ENCODE measurements at regions not wholly inside any gene's neighbourhood (a gene's known extent, or its start where the extent isn't known, plus 50 kb on each side); places are given as distances from the start of the nearest gene placed in this dataset.

DNA sequence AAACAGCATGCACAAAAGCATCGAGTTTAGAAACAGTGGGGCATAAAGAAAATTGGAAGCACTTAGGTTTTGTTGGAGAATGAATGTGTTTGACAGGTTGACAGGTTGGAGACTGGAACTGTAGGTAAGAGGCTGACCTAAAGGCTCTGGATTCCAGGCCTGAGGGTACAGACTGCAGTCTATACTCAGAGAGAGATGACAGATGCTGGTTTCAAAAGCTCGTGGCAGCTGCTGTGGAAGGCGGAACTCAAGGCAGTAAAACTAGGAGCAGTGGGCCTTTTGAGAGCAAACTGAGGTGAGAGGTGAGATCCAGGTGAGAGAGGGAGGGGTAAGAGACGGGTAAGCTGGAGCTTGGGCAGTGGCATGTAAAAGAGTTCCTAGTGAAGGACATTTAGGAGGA lies 415.2 kb downstream of the TRIML1 start:
- no peak for DNase-seq (ENCODE audit: low spot score)

DNA sequence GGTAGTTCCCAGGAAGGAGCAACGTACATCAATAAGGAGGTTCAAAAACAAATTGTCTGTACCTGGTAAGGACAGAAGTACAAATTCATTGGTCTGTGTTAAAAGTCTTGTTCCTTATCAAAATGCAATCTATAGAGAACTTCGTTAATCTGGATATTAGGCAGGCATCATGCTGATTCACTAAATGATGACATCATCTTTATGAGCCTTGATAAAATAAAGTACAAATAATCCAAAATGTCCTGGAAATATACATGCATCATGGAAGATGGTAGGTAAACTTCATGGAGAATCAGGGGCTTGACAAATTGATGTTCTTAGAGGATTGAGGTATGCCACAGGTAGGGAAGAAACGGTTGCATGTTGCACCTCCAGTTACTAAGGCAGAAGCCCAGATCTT lies 433.9 kb downstream of the TRIML1 start:
- no peak for DNase-seq (ENCODE audit: low spot score)

DNA sequence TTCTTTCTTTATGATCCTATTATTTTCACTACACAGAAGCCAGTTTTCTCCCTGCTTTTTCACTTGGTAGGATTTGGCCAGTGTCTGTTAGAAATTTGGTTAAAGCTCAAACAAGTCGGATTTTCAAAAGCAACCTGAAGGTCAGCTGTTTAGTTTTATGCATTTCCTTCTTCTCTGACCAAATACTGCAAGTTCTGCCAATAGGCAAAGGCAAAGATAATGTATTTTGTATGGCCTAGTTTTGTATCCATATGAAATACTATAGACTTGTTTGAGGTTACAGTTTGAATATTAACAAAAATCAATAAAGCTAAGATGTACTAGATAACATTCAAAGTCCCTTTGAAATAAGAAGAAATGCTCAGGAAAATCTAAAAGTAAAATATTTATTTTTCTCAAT lies 439.4 kb downstream of the TRIML1 start:
- DNase-seq (ENCODE audit: low spot score), result no peak

DNA sequence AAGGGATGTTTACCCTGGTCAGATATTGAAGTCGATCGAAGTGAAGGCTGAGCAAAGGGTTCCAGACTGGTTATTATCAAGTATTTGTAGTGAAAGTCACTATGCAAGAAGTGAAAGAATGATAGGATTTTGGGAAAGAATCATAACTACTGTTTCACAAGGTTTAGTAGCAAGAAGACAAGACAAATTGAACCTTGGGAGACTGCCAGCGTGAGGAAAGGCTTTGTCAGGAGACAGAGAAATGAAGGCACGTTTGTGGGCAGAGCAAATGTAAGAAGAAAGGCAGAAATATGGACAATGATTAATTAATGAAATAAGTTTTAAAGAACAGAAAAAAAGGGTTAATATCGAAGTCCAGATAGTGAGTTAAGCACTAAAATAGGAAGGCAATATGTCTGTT lies 456.8 kb downstream of the TRIML1 start:
- no peak for DNase-seq (ENCODE audit: low spot score)

DNA sequence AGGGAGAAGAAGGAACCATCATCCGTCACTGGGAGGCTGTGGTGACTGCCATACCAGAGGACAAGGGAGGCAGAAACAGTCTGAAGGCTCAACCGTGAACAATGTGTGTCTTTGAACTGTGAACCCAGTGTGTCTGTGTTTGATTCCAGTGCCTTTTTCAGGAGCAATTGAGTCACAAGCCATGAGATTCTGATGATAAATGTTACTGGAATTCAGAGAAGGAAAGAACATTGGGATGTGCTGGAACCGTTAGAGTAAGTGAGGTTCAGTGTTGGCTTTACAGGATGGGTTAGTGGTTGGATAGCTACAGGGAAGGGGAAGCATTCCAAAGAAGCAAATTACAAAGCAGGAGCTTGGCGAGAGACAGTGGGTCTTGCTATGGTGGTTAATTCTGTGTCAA lies 464.4 kb downstream of the TRIML1 start:
- no peak for DNase-seq (ENCODE audit: low spot score)

DNA sequence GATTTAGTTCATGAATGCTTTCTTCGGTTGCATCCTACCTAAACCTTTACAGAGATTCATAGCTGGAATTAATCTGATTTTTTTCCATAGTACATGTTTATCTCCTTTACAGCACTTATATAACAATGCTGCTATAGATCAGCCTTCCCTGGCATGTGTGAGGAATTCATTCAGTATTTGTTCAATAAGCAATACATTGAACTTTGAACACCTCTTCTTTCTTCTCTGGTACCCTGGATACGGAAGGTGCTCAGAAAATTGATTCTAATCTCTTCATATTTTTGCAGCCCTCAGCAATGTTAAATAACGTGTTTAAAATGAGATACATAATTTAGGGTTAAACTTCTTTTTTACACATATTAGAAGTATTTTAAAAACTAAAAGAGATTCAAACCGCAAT lies 467.4 kb downstream of the TRIML1 start:
- DNase-seq (ENCODE audit: low spot score), result no peak

DNA sequence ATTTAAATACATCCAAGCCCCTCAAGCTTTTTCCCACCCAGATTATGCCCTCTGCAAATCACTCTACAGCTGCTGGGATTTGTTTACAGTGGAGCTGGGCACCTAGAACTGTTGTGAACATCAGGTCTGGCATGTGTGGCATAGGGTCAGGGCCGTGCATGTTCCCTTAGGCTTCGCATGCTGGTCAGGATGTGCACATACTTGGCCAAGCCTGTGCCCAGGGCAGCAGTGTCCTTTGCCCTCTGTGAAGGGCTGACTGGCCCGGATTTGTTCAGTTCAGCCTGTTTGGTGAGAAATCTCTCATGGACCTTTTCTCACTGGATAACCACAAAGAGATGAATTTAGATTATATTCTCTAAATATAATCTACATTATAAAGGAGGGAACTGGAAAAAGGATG lies 471.9 kb downstream of the TRIML1 start:
- DNase-seq (ENCODE audit: low spot score), result no peak

DNA sequence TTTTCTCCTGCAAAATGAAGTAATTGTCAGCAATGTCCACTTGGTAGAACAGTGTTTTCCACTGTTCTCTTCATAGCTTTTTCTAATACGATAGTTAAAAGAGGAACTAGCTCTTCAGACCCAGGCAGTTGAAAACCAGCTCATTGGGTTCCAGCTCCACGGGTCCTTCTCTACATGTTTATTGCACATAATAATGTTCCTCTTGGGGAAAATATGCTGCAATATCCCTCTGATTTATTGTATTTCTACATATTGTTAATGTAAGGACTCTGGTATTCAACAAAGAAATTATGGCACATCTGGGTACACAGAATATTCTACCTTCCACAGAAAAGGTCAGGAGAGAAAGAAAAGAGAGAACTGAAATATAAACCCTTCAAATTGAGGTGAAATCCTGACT lies 473.4 kb downstream of the TRIML1 start:
- DNase-seq (ENCODE audit: low spot score), result no peak

DNA sequence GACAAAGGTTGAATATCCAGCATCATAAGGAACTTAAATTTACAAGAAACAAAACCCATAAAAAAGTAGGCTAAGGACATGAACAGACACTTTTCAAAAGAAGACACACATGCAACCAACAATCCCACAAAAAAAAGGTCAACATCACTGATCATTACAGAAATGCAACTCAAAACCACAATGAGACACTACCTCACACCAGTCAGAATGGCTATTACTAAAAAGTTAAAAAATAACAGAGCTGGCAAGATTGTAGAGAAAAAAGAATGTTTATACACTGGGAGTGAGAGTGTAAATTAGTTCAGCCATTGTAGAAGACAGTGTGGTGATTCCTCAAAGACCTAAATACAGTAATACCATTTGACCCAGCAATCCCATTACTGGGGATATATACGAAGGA lies 474.7 kb downstream of the TRIML1 start:
- no peak for DNase-seq (ENCODE audit: low spot score)

DNA sequence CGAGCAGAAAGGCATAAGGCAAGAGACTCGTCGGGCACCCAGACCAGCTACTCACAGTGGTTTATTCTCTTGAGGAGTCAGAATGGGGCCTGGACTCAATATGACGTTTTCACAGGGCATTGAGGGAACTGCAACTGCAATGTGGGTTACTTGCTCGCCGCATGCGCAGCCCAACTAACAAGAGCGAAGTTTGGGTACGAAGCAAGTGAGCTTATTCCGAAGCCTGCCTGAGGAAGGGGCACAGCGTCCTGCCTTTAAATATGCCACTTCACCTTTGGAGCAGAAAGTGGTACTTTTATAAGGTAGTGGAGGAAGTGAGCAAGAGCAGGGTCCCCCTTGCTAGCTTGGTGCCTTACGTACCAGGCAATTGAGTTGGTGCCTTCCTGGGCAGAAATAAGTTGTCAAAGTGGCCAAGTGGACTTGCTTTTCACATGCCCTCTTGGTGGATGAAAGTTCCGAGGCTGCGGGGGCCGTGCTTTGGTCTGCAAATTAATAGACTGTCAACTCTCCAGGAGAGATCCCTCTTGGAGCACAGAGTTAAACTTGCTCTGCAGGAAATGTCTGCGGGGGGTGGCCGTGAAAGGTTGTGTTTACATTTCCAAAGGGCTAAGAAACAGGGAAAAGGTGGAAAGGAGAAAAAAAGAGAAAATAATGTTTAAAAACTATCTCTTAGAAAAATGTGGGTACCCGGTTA lies 480.4 kb downstream of the TRIML1 start:
- DNase-seq (ENCODE audit: low spot score), result no peak

DNA sequence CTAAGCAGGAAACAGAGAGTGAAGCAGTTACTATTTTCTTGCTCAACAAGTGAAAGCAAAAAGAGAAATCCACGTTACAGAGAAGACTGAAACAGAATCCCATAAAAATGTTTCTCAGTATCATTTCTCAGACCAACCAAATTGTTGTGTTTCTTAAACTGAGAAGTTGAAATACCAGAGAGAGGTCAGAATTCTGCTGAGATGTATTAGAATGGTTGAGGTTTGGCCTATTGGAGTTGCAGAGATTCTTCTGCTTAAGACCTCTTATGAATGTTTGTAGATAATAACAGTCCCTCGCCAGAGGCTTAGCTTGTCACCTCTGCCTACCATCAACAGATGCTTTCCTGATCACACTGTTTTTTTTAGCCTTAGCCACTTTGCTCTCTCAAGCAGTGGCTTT lies 481.4 kb downstream of the TRIML1 start:
- no peak for DNase-seq (ENCODE audit: low spot score)

DNA sequence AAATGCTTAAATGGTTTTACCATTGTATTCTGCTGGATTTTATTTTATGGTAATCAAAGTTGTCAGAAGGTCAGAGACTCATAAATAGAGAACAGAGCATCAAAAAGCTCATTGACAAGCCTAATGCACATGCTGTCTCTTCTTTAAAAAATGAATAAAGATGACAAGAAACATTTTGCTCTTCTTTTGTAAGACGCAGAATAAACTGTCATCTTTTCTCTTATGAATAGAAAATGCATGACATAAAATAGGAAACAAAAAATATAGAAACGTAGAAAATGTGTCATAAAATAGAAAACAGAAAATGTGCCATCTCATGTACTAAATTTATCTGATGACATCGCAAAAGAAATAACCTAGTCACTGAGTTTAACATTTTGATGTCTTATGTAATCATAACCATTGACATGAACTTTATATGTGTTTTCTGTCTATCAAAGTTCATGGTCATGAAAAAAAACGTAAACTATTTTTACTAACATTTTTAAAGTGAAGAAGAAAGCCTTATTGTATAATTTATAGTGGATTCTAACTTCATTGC lies 484.1 kb downstream of the TRIML1 start:
- DNase-seq (ENCODE audit: low spot score), result no peak

DNA sequence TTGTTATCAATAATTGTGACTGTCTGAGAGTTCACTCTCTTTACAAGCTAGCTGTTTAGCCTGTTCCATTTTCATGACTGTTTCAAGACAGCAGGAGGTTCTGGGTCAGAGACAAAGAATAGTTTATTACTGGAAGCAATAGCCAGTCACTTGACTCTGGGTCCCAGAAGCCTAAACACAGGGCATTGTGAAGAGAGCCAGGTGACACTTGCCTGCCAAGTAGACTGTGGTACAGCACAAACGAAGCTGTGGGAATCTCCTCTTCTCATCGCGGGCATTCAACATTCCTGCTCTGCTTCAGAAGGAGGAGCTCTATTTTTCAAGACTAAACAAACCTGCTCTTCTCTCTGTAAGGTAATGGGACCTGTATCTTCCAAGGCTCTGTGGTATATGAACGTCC lies 485.1 kb downstream of the TRIML1 start:
- DNase-seq (ENCODE audit: low spot score), result no peak

DNA sequence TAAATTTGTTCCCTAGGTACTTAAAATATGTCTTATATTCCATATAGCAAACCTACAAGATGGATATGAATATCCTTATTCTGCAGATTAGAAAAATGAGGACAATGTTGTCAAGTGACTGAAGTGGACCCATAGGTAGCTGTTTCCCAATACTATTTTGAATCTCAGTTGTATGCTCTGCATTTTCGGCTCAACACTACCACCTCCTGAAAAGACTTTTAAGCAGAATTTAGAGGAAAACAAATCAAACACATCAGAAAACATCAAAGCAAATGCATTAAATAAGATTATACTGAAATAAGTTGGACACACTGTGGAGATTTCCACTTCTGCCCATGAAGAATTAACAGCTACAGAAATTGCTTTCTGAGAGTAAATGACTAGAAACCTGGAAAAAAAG lies 488.7 kb downstream of the TRIML1 start:
- DNase-seq (ENCODE audit: low spot score), result no peak

DNA sequence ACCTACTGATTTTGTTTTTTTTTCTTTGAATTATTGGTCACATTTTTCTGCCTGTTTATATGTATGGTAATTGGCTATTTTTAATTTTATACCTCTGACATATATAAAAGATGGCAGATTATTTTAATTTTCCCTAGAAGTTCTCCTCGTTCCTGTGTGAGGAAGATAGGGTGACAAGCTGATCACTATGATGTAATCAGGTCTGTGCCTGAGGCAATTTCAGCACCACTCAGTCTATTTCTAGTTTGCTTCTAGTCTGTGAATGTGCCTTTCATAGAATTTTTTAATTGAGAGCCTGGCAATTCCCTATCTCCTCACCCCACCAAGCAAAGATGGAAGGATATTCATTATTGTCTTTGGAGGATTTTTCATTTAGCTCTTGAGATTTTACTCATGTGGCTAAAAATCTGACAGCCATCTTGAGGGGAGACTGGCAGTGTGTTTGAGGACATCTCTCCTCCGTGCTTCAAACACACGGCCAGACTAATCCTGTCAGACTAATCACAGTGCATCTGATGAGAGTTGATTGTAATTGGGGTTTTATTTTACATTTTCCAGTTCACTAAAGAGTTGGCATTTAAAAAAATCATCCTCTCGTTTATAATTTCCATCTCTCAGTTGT lies 500.3 kb downstream of the TRIML1 start:
- DNase-seq (ENCODE audit: low spot score), result no peak

DNA sequence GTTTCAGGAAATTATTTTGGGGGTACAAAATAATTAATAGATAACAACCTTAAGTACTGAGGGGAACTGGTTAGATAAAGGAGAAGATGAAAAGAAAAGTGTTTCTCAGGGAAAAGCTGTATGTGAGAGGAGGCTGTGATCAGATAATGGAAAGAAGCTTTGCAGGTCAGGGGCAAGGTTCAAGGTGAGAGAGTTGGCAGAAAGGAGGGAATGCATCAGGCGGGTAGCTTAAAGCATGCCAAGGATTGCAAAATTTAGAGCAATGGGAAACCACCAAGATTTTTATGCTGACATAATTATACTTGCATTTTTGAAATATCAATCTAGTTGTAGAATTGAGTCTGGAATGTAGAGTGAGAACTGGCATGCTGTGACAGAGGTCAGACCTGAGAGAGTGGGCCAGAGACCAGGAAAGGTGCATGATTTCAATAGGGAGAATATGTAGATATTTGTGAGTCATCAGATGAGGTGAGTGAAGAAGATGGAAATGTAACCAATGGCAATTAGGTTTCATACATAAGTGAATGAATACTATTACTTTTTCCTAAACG lies 508.7 kb downstream of the TRIML1 start:
- DNase-seq (ENCODE audit: low spot score), result no peak

DNA sequence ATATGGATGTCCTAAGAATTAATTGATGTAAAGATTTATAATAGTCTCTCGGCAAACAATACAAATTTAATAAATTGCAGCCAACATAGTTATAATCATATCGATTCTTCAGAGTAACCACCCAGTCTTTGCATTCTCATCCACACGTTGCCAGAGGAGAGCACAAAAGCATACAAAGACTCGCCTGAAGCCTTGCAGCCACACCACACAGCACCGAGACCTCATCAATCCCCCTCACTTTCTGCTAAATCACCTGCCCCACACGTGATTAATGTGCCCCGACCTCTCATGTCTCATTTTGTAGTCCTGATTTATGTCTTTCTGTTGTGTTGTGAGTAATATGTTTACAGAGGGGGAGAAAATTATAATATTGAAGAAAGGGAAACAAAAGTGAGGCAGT lies 510.4 kb downstream of the TRIML1 start:
- DNase-seq (ENCODE audit: low spot score), result no peak

DNA sequence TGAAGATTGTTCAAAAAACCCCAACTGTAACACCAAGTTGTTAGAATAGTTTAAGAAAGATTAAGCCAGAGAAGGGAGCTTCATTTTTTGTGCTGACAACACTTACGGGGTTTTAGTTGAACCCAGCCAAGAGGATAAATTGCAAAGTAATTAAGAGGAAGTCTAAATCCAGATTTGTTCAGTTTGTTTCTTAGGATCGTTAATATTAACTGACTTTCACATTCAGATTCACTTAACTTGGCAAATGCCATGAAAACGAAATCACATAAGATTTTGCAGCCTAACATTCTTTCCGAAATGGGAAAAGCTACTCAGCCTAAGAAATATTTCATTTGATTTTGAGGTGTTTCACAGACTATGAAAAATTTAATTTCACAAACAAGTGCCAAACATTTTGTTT lies 511.3 kb downstream of the TRIML1 start:
- no peak for DNase-seq (ENCODE audit: low spot score)

DNA sequence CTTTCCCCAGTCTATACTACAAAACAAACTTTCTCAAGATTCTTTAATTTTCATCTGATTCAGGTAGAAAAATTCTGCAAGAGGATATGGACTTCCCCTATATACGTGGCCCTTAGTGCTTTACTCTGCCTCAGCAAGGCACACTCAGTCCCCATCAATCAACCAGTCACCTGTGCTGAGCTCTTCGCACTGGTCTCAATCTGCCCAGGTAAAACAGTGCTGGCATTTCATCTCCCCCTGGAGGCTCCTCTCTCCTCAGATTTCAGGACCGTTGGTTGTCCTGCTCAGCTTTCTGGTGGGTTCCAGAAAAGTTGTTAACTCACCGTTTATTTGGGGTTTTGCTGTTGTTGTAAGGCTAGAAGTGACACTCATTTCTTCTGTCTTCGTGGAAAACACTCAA lies 518.1 kb downstream of the TRIML1 start:
- no peak for DNase-seq (ENCODE audit: low spot score)

DNA sequence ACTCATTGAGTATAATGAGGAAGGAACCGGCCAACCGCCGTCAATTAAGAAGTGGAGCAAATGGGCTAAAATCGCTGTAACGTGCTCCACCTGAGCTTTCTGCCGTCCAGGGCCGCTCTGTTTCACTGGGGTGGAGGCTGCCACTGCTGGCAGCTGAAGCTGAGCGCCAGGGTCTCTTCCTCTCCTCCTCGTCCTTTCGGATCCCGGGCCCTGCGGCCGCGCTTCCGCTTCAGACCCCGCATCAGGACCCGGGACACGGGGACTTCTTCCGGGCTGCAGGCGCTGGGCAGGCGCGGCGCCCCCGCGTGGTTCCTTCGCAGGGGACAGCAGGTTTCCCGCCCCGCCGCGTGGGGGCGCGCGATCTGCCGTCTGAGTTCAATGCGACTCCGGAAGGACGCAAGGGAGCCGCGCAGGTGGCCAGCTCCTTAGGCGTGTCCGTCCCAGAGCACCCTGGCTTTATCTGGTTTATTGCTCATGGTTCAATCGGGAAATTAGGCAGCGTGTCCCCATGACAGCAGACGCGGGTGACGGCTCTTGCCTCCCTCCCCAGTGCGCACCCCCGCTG lies 519.8 kb downstream of the TRIML1 start:
- no peak for DNase-seq (ENCODE audit: low spot score)

DNA sequence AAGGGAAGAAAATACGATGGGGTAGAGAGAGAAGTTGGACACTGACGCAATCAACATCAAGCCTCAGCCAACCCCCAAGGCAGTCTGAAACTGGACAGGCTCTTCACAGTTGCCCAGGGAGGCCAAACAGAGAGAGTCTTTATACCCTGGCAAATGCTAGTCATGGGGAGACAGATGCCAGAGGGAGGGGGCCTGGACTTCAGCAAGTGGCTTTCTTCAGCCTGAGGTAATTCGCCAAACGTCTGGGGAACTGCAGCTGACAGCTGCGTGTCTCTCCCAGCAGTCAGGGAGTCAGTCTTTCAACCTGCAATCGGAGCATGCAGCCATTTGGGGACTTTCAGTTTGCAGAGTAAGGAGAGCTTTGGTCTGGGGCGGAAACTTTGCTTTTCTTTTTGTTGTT lies 521.6 kb downstream of the TRIML1 start:
- DNase-seq (ENCODE audit: low spot score), result no peak

DNA sequence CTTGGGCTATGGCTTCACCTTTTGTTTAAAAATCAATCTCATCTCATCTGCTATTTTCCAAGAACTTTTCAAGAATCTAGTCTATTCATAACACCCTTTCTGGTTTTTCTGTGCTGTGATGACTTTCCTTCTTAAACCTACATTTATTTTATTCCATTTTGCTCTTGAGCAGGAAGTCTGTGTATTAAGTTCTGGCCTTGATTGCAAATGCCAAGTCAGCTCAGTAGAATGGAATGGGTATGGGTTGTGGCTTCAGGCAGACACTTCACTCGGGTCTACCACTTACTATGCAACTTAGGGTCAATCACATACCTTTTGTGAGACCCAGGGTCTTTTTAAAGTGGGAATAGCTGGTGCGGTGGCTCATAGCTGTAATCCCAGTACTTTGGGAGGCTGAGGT lies 522.3 kb downstream of the TRIML1 start:
- DNase-seq (ENCODE audit: low spot score), result no peak

DNA sequence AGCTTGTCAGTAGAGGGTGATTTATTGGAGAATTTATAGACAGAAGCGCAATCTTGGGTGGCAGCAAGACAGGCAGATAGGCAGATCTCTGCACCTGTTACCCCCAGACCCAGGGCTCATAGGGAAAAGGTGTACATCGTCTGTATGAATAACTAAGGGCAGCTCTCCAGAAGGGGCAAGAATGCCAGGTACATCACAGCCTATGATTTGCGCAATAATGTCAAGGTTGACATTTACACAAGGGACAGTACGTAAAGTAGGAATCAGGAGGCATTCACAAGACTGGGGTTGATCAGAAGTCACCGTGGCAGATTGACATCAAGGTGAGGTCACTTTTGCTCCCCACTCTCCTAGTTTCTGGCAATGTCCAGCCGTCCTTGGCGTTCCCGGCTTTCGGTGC lies 524.1 kb downstream of the TRIML1 start:
- DNase-seq (ENCODE audit: low spot score), result no peak

All from HuH-7.5 (cell line).